WERI-Rb-1 (cell line): ENCODE measurements at regions not wholly inside any gene's neighbourhood (a gene's known extent, or its start where the extent isn't known, plus 50 kb on each side); places are given as distances from the start of the nearest gene placed in this dataset.

Source experiments
- DNase-seq: peaks from one replicate; pipeline ENCODE4 v3.0.0-alpha.2; 2020
- H3K27ac ChIP-seq: fragments of 250-450 bp; sonication (Bioruptor Pico); 2 replicates; pipeline ENCODE4 v1.5.1; 2020; ENCODE audit warnings: mild to moderate bottlenecking, moderate library complexity
- H3K27me3 ChIP-seq: fragments of 250-450 bp; sonication (Bioruptor Pico); 2 replicates; pipeline ENCODE4 v1.5.1; 2021; ENCODE audit warnings: mild to moderate bottlenecking, low read depth, moderate library complexity; ENCODE audit not compliant: insufficient read depth, severe bottlenecking
- H3K36me3 ChIP-seq: fragments of 250-450 bp; sonication (Bioruptor Pico); 2 replicates; pipeline ENCODE4 v1.5.1; 2020; ENCODE audit warnings: mild to moderate bottlenecking, moderate library complexity
- H3K4me3 ChIP-seq: 2 replicates; pipeline ENCODE4 v1.5.1; 2011; ENCODE audit warnings: low read depth, mild to moderate bottlenecking, control low read depth, low read length
- H3K9me3 ChIP-seq: fragments of 250-450 bp; sonication (Bioruptor Pico); 2 replicates; pipeline ENCODE4 v1.5.1; 2021; ENCODE audit warnings: mild to moderate bottlenecking, moderate library complexity; ENCODE audit not compliant: severe bottlenecking
- CTCF ChIP-seq: IDR thresholded peaks from 2 replicates; pipeline ENCODE4 v1.5.1; 2011; ENCODE audit warnings: low read depth, mild to moderate bottlenecking, control low read depth, inconsistent platforms, low read length

DNA sequence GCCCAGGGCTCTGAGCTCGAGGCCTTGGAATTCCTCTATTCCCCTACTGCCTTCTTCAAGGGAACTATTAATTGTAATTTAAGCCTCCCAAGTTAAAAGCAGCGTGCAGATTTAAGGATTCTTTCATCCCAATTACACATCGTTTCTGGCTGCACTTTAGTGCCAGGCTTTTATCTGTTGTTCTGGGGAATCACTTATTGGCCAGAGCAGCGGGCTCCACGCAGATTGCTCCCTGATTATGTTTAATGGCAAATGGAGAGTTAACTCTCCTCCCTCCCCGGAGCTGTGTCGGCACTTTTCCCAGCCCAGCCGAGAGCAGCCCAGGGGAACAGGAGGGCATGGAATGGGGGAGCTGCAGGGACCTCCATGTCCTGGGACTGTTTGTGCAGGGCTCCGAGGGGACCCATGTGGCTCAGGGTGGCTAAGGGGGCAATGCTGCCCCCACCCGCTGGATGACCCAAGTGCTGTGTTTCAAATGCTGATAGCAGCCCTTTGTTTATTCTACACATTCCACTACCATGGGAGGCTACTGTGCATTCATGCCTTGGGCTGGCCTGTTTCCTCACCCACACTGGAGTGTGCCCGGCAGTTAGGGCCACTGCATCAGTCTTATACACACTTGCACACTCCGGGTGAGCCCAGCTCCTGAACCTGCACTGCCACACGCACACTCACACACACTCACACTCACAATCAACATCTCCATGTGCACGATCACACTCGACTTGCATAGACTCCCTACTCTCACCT lies 93.3 kb upstream of the POU3F1 start:
- Histone ChIP-seq H3K9me3 (no peaks in the 10 kb centered on the region), H3K27ac (no peak overlapping the region), H3K27me3 (no peaks in the 10 kb centered on the region), H3K4me3 (no peak overlapping the region), H3K36me3 (no peaks in the 10 kb centered on the region)
- no peak for TF ChIP-seq CTCF
- no peak for DNase-seq

- Histone ChIP-seq H3K9me3 (no peaks in the 10 kb centered on the region), H3K27me3 (no peaks in the 10 kb centered on the region), H3K36me3 (no peaks in the 10 kb centered on the region), H3K4me3 (no peak overlapping the region), H3K27ac (no peak overlapping the region)
- DNase-seq: no peak
- no peak for TF ChIP-seq CTCF
Observed at GRCh38 chr1:38138498-38139233, 92.1 kb upstream of the POU3F1 start.

GRCh38 chr1:38137164-38137563 lies 90.6 kb upstream of the POU3F1 start:
- Histone ChIP-seq H3K36me3 (no peaks in the 10 kb centered on the region), H3K9me3 (no peaks in the 10 kb centered on the region), H3K27ac (no peak overlapping the region), H3K27me3 (no peaks in the 10 kb centered on the region), H3K4me3 (no peak overlapping the region)
- DNase-seq: no peak
- no peak for TF ChIP-seq CTCF

DNA sequence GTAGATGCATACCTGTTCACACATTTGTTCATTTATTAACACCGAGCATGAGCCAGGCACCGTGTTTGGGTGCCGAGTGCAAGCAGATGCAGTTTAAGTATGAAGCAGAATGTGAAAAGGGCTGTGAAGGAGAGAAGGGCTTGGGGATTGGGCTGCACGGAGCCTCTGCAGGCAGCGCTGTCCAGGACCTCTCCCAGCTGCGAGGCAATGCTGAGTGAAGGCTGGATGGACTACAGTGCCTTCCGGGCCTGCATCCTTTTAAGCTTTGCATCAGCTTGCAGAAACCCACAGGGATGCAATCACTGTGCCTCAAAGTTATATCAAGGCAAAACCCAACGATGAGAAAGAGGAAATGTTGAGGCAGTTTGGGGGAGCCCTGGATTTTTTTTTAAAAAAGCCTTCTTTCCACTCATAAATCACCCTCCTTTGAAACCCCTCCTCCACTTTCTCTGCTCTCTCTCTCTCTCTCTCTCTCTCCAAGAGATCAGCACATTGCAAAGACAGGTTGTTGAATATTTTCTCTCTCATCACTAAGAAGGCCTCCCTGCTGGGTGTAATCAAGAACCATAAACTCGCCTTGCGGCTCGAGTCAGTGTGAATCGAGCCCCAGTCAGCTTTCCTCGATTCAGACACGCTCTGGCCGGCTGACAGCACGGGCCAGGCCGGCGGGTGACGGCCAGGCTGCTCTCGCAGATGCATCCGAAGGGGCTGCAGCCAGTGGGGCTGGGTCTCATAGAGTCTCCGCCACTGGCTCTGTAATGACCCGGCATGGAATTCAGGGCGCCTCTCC lies 89.2 kb upstream of the POU3F1 start:
- H3K27me3 ChIP-seq: no peaks in the 10 kb centered on the region
- no peak overlapping the region for H3K27ac ChIP-seq
- H3K9me3 ChIP-seq: no peaks in the 10 kb centered on the region
- no peak overlapping the region for H3K4me3 ChIP-seq
- DNase-seq: no peak
- no peak for TF ChIP-seq CTCF
- H3K36me3 ChIP-seq: no peaks in the 10 kb centered on the region

DNA sequence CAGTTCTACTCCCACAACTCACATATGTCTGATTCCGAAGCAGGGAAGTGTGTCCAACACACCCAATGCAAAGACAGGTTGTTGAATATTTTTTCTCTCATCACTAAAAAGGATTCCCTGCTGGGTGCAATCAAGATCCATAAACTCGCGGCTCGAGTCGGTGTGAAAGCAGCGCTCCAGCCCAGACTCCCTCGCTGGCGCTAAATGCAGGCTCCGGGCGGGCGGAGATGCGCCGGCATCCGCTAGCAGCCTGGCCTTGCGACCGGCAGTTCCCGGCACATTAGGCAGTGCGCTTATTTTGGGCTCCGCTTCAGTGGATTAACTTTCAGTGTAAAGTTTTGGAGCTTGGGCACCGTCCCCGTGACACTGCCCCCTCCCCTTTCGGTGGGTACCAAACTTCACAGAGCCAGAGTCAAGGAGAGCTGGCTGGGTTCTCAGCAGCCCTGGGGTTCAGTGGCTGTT lies 87.7 kb upstream of the POU3F1 start:
- no peaks in the 10 kb centered on the region for H3K27me3 ChIP-seq
- H3K36me3 ChIP-seq: no peaks in the 10 kb centered on the region
- TF ChIP-seq CTCF: no peak
- DNase-seq: no peak
- no peak overlapping the region for H3K4me3 ChIP-seq
- H3K9me3 ChIP-seq: no peaks in the 10 kb centered on the region
- no peak overlapping the region for H3K27ac ChIP-seq
